GM19372 (cell line): ENCODE measurements at regions not wholly inside any gene's neighbourhood (a gene's known extent, or its start where the extent isn't known, plus 50 kb on each side); places are given as distances from the start of the nearest gene placed in this dataset.

Experiments used
- ATAC-seq: cut with Tn5 transposase; IDR thresholded peaks from one replicate; pipeline ENCODE4 v1.9.1; 2021; ENCODE audit warnings: mild to moderate bottlenecking, low read depth, moderate library complexity; ENCODE audit not compliant: unreplicated experiment

DNA sequence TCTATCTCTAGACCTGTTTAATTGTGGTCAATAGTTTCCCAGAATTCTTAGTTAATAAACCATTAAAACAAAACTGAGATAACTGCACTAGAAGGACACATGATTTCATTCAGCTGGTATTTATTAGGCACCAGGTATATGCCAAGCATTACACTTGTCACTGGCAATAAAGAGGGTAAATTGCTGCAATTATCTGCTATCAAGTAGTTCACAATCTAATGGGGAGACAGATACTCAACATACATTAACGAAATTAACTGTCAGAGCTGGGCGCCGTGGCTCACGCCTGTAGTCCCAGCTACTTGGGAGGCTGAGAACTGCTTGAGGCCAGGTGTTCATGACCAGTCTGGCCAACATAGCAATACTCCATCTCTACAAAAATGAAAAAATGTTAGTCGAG lies 71.7 kb upstream of the WIPF1 start:
- ATAC-seq = no peak

DNA sequence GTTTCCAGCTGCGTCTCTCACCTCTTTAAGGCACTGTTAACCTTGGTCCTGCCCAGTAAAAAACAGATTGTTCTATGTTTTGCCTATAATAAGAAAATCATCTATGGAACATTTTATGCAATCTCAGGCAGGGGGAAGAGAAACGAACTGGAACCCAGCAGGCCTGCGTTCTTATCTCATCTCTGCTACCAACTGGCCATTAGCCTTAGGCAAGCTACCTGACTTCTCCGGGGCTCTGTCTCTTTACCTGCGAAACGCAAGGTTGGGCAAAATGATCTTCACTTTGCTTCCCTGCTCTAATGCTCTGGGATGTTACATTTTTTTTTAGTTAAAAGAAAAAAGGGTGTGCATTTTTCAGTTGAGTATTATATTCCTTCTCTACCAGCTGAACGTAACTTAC lies 70.5 kb upstream of the WIPF1 start:
- no peak for ATAC-seq

DNA sequence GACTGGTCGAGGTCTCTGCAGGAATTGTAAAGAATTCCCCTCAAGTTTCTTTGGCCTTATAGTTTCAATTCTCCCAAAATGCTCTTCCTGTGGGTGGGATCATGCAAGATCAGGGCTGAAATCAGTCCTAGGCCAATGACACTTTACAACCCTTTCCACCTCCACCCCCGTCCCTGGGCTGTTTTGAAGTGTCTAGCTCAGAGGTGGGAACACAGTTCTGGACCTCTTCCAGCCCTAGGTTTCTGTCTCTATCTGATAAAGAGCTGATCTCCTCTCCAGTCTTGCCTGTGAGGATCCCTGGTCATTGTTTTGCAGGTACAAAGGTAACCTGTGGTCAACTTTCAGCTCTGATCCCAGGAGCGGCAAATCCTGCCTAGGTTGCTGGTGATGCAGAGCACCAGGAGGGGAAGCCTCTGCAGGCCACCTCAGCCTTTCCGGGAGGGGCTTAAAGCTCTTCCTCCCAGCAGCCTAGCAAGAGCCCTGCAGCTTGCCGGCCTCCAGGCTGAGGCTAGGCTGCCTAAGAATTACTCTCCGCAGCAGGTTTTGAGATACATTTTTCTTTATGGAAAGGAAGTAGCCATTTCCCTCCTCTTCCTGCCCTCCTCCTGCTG lies 69.8 kb upstream of the WIPF1 start:
- no peak for ATAC-seq

DNA sequence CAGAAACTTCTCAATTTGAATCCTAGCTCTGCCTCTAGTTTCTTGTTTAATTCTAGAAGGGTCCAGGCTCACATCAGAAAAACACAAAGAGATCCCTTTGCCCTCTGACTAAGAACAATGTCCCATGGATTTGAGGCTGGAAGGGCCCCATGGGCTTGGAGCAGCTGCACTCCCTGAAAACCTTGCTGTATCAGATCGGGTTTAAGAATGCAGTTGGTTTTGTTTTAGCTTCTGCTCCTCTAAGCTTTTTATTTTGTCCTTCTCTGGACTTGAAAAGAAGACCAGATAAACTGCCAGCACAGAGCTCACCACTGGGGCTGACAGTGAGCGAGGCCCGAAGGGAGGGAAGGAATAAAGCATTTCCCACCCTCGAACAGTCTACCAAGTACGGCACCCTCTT lies 69.2 kb upstream of the WIPF1 start:
- no peak for ATAC-seq

DNA sequence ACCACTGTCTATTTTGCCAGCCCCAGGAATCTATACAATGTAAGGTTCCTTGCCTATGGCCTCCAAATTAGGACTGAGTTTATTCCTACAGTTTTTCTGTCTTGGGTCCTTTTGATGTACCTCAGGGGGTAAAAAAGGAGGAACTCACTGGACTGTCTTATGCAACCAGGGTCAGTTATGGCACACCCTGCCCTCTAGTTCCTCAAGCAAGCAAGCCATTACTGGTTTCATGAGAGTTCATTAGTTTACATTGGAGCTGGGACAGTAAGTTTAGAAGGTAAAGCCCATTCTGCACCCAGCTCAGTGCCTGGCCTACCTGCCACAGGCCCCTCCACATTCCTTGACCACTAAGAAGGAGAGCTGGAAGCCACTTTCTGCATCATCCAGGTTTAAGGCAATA lies 68.7 kb upstream of the WIPF1 start:
- ATAC-seq = no peak

DNA sequence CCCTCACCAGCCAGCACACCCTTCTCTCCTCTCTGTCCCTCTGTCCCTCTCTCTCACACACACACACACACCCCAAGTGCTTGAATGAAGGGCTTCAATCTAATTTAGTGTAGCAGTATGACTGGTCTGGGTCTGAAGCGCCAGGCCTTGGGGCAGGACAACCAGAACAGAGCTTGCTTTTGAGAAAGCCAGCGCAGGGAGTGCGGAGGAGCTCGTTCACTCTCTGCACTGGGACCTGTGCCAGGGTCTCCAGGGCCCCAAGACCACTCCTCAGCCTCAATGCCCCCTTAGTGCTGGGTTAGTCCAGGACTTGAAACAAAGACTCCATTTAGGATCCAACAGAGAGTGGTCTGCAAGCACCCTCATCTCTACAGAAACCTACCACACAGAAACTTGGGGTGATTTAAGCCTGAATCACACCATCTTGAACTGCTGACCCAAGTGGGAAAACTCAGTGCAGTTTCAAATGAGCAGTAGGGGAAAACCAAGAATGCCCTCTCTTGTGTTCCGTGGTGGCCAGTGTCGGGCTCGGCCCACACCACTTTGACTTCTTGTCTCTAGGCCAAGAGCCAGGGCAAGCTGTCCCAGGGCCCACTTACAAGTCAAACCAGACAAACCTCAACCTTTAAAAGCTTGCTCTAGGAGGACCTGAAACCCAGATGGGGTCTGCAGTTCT lies 66.6 kb upstream of the WIPF1 start:
- ATAC-seq = no peak

DNA sequence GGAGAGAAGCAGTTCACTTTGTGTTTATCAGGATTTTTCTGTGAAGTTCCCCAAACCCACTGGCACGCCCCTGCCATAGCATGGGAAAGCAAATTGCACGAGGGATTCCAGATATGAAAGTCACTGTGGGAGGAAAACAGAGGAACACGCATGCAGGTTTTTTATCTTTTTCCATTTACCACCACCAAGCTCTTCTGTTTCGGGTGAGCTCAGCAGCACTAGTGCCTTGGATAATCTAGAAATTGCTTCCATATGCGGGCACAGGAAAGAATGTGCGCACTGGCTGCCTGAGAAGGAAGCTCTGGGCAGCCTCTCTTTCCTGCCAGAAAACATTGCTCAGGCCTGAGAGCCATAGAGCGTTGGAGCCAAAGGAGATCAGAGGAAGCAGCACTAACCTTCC lies 65.9 kb upstream of the WIPF1 start:
- ATAC-seq = no peak

DNA sequence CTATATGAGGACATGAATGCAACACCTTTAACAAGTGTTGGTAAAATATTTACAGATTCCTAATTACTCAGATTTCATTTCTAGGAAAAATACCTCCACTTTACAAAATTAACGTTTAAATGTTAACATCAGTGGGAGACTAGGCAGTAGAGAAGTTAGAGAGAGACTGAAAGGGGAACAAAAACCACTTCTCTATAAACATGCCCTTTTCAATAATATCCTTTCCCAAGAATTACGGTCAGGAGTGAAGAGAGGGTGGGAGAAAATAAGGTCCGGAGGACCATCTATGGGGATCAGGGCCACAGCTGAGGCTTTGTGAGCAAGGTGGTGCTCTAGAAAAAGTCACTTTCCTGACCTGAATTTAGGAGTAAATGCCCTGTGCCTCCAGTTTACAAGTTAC lies 65.3 kb upstream of the WIPF1 start:
- ATAC-seq = no peak

DNA sequence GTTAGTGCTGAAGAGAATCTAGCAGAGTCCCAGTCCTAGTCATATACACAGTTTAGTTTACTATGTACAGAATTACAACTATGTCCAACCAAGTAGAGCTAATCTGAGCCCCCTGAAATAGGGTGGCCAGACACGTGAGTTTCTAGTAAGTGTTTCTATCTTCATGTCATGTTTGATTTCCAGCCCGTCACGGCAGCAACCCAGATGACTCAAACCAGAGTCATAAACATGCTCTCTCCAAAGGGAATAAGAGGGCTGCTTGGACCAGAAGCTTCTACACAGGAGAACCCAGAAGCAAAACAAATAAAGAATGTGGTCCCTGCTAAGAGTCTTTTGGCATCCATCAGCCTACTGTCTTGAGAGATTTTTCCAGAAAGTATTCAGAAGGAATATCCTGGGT lies 64.9 kb upstream of the WIPF1 start:
- ATAC-seq = no peak

DNA sequence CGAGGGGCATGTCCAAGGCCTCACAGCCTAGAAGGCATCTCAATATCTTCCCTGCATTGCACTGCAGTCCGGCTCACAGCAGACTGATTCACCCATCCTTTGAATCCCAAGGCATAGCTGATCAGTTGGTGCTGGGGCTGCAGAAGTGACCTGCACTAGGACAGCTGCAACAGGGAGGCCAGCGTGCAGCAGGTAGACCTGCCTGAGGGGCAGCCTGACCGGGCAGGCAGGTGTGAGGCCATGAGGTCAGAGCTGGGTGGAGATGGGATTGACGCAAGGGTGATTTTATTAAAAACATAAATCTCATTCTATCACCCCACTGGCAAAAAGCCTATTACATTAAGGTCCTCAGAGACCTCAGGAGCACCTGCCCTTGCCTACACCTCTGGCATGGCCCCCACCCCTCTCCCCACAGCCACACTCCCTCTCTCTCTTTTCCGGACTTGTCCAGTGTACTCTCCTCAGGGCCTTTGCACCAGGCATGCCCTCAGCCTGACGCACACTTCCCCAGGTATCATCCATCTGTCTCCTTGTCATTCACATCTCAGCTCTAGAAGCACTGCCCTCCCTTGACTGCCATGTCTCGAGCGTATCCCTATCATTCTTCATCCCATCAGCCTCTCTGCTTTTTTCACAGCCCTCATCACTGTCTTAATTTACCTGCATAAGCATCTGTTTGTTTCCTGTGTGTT lies 63.5 kb upstream of the WIPF1 start:
- ATAC-seq = no peak

DNA sequence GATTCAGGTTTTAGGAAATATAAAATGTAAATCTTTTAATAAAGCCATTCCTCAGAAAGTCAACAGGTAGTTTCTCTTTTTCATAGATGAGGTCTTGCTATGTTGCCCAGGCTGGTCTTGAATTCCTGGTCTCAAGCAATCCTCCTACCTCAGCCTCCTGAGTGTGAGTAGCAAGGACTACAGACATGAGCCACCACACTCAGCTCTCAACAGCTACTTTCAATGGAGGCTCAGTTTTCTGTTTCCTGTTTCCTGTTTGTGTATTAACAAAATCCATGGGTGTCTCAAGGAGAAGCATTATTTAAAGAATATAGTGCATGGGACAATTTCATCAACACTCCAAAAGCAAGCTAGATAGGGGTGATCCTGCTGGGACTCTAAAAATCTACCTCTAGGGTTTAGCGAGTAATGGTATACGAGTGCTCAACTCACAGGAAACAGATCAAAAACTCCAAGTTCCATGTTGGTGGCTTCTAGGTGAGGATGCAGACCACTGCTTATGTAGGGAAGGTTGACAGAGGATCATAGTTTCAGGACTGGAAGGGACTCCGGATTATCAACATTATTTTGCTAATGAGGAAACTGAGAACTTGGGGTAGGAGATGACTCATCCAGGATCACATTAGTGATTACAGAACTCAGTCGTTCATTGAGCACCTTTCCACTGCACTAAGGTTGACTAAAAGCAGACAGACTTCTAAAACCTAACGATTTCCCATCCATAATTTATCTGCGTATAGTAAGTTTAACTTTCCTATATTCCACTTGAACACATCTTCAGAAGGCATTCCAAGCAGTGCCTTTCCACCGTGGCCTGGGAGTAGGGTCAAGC lies 61.7 kb upstream of the WIPF1 start:
- ATAC-seq = no peak

DNA sequence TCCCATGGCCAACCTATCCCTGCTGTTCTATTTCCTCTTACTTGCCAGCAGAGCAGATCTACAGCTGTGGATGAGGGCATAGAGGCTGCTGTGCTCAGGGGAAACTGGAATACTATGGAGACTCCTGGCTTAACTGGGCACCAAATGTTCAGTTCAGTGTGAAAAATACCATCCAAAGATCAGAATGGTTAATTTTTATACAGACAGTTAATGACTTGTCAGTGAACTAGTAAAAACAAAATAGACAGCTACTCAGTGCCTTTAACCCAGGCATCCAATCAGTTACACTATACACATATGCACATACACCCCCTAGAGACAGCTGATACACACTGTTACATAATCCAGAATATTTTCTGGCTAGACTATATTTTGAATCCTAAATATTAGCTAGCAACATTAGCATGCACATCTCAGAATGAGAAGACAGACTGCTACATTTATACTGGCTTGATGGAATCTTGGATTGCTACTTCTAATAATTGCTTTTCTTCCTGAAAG lies 59.1 kb upstream of the WIPF1 start:
- no peak for ATAC-seq

DNA sequence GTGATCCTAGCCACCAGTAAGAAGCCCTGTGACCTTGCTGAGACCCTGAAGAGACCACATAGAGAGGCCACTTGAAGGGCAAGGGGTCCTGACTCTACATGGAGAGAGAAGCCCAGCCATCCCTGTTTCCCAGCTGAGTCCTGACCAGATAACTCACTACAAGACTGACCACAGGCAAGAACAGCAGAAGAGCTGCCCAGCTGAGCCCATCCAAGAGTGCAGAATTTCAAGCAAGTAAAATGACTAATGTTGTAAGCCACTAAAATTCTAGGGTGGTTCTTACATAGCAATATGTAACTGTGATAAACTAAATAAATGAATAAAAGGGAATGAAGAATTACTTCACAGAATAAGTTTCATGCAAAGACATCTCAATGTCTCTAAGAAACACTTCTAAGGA lies 58.4 kb upstream of the WIPF1 start:
- ATAC-seq = no peak

DNA sequence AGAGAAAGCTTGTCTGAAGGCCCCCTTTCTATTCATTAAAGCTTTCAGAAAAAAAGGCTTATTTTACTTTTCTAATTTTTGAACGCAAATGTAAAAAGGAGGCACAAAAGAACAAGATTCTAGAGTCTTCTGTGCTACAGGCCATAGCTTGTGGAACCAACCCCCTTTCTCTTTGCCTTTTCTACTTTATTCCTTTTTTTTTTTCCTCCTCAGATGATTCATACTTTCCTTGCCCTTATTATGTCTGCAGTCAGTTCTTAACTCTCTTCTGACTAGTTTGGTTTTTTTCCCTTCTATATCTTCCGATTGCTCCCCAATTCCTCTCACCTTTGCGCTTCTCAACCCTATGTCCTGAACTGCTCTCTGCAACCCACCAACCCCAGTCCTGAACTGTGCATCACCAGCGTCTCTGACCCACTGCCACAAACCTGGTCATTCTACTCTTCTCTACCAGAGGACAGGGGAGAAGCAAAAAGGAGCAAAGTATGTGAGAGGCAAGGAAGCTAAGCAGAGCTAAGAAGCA lies 56.9 kb upstream of the WIPF1 start:
- no peak for ATAC-seq

DNA sequence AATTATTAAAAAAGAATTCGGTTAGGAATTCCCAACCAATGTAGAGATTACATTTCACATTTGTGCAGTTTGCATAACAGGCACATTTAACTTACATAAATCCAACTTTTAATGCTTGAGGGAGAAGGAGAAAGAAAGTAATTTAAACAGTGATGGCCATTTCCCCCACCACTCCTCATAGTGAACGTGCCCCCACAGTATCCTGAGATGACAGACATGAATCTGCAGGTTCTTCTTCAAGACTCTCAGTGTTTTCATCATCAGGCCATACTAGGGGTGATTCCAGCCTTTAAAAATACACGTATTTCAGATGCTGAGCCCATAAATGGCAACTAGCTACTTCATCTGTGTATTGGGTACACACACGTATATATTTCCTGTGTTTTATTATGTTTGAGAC lies 51.3 kb upstream of the WIPF1 start:
- no peak for ATAC-seq
